ENCODE measurements at regions not wholly inside any gene's neighbourhood (a gene's known extent, or its start where the extent isn't known, plus 50 kb on each side); places are given as distances from the start of the nearest gene placed in this dataset.
A peak's percentile ranks its signal among the peaks of the same experiment; 100 is the strongest.

DNA sequence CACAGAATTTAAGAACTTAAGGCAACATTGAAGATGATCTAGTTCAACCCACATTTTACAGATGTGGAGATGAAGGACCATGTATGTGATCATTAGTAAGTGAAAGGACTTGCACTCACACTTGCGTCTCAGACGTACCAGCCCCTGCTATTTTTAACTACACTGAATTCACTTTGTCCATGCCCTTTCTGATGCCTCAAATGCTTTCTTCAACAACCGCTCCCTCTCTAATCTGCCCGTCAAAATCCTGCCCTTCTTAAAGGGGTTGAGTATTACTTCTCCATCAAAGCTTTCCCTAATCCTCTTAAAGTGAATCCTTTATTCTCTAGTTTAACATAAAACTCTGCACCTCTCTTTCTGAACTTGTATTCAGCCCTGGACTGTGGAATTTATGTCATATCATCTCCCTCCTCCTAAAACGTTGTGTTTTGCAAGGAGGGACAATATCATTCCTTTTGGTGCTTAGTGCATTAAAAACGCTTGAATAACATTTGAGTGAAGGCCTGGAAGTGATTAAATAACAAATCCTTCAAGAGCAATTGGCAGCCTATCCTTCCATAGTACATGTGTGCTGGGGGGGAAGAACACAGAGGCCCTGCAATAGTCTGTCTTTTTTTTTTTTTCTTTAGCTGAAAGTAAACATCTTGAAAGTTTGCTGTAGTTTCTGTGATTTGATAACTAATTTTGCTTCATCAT lies 493.3 kb downstream of the LMO7 start:
- no peak overlapping the region for H2BK120ac ChIP-seq (replicated peaks; ENCODE audit: low read depth, low read length)
- WGBS, 2 experiments (ENCODE audit: extremely low coverage in 1 of 2, insufficient coverage in 1 of 2, insufficient read length in 1 of 2, insufficient replicate concordance in 2 of 2, low coverage in 1 of 2, low lambda C conversion rate in 2 of 2, missing lambda C conversion rate in 1 of 2): 82% methylated on average over 6 of the region's 6 CpGs; no CpG with 5 or more reads in 1 of the 2 experiments
- H4K8ac ChIP-seq (ENCODE audit: extremely low read depth, insufficient read depth, low read length): no peak overlapping the region
- no peak overlapping the region for H3K56ac ChIP-seq (replicated peaks; ENCODE audit: insufficient read length, low read depth, low read length)
- no peak overlapping the region for H3K4ac ChIP-seq (replicated peaks; ENCODE audit: insufficient read length, low read depth, low read length)
- no peak overlapping the region for H3K4me3 ChIP-seq (ENCODE audit: extremely low read depth in 1 of 4, insufficient read depth in 2 of 4, low read depth in 3 of 4, low read length in 4 of 4)
- peak overlapping the region in 1 of 4 experiments; percentile 34; a peak in 1 of 7 replicates for H3K9ac ChIP-seq (replicated peaks in 1 of 4; ENCODE audit: extremely low read depth in 1 of 4, low read depth in 3 of 4, low read length in 3 of 4)
- no peak overlapping the region for H2AK5ac ChIP-seq (ENCODE audit: low read depth, low read length)
- no peak overlapping the region for H2BK5ac ChIP-seq (ENCODE audit: low read depth, low read length)
- H4K91ac ChIP-seq (replicated peaks; ENCODE audit: insufficient read length, low read length): no peak overlapping the region
- H3K27me3 ChIP-seq (replicated peaks in 1 of 4; ENCODE audit: control insufficient read depth in 3 of 4, extremely low read depth in 1 of 4, insufficient read depth in 3 of 4, low read length in 3 of 4): no peaks in the 10 kb centered on the region
- no peaks in the 10 kb centered on the region for H3K79me1 ChIP-seq (ENCODE audit: low read depth, low read length)
- H3K14ac ChIP-seq (ENCODE audit: insufficient read length): no peak overlapping the region
- no peak overlapping the region for H3K18ac ChIP-seq (ENCODE audit: extremely low read depth, low read length)
- H2BK20ac ChIP-seq (ENCODE audit: low read length): no peak overlapping the region
- H3K23ac ChIP-seq (ENCODE audit: insufficient read length): no peak overlapping the region
- no peak overlapping the region for H2AFZ ChIP-seq (ENCODE audit: low read length)
- peaks cover 2 to 5% of the 10 kb centered on the region in 2 experiments; a peak in 3 of 4 replicates for H3K9me3 ChIP-seq (ENCODE audit: insufficient read depth in 2 of 2, low read depth in 1 of 2, low read length in 1 of 2)
- H3K23me2 ChIP-seq (ENCODE audit: low read depth, low read length): no peaks in the 10 kb centered on the region
- no peak overlapping the region for H2BK12ac ChIP-seq (ENCODE audit: low read depth, low read length)
- ChIA-PET POLR2A (ENCODE audit: partially characterized antibody) (no interaction called here), CTCF (ENCODE audit: partially characterized antibody) (no interaction called here)
- no peaks in the 10 kb centered on the region for H4K20me1 ChIP-seq (replicated peaks in 1 of 2; ENCODE audit: control insufficient read depth in 1 of 2, insufficient read depth in 2 of 2, low read length in 2 of 2)
- no peaks in the 10 kb centered on the region for H3K79me2 ChIP-seq (ENCODE audit: control insufficient read depth in 1 of 2, insufficient read depth in 2 of 2, low read length in 2 of 2)
- H3K4me1 ChIP-seq (replicated peaks in 1 of 4; ENCODE audit: control insufficient read depth in 3 of 4, insufficient read depth in 4 of 4, low read length in 3 of 4): no peaks in the 10 kb centered on the region
- H3K27ac ChIP-seq (ENCODE audit: low read depth, low read length): no peak overlapping the region
- FAIRE-seq (no peak), DNase-seq (ENCODE audit: low read depth in 1 of 2, low spot score in 2 of 2) (no peak)
- H2BK15ac ChIP-seq (ENCODE audit: low read length): no peak overlapping the region
- no peak overlapping the region for H4K5ac ChIP-seq (ENCODE audit: insufficient read length, low read depth, low read length)
- no peaks in the 10 kb centered on the region for H3K36me3 ChIP-seq (ENCODE audit: control insufficient read depth in 2 of 4, insufficient read depth in 4 of 4, low read length in 3 of 4)
- H3K4me2 ChIP-seq (ENCODE audit: insufficient read depth in 1 of 2, low read depth in 2 of 2, low read length in 2 of 2): no peak overlapping the region
- TF ChIP-seq GABPA (IDR thresholded peaks at IDR 0.05; ENCODE audit: borderline replicate concordance, insufficient read depth, low read length) (no peak), SRF (IDR thresholded peaks at IDR 0.05; ENCODE audit: low read depth, low read length) (no peak), JUN (IDR thresholded peaks at IDR 0.05; ENCODE audit: low read depth, low read length) (no peak)
- TF ChIP-seq, protein P1, sequence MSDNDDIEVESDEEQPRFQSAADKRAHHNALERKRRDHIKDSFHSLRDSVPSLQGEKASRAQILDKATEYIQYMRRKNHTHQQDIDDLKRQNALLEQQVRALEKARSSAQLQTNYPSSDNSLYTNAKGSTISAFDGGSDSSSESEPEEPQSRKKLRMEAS (IDR thresholded peaks at IDR 0.05): no peak

Measured in H1 (cell line).